SK-MEL-5 (cell line): ENCODE measurements at regions not wholly inside any gene's neighbourhood (a gene's known extent, or its start where the extent isn't known, plus 50 kb on each side); places are given as distances from the start of the nearest gene placed in this dataset.

Experiments
- DNase-seq: peaks from one replicate; pipeline ENCODE4 v3.0.0-alpha.2; 2016; ENCODE audit warnings: low read depth, low spot score
- in situ Hi-C: cut with HindIII; loops from 2 replicates; pipeline ENCODE4 v1.10.0; 2016; ENCODE audit warnings: low sequenced_read_pairs, high pct_unique_total_duplicates, low pct_unique_long_range_greater_than_20kb

- in situ Hi-C loops = no loop called here
- no peak for DNase-seq
Observed at GRCh38 chr3:72116226-72116625, 331.3 kb upstream of the PROK2 start.

- no peak for DNase-seq
- in situ Hi-C loops = no loop called here
Observed at GRCh38 chr3:72115307-72115706, 330.4 kb upstream of the PROK2 start.

- in situ Hi-C loops = no loop called here
- no peak for DNase-seq
Observed at GRCh38 chr3:72114773-72115172, 329.8 kb upstream of the PROK2 start.

- no peak for DNase-seq
- in situ Hi-C loops = no loop called here
Observed at GRCh38 chr3:72113964-72114363, 329.0 kb upstream of the PROK2 start.

- DNase-seq = no peak
- in situ Hi-C loops = no loop called here
Observed at GRCh38 chr3:72113564-72113963, 328.6 kb upstream of the PROK2 start.

GRCh38 chr3:72112435-72112834 is 327.5 kb upstream of the PROK2 start:
- no peak for DNase-seq
- in situ Hi-C loops = no loop called here

- in situ Hi-C loops = no loop called here
- DNase-seq = no peak
Observed at GRCh38 chr3:72111265-72112205, 326.6 kb upstream of the PROK2 start.

- in situ Hi-C loops = no loop called here
Observed at GRCh38 chr3:72109327-72110259, 324.6 kb upstream of the PROK2 start.

GRCh38 chr3:72105306-72105705 is 320.4 kb upstream of the PROK2 start:
- DNase-seq = no peak
- in situ Hi-C loops = no loop called here

More at GRCh38 chr3:72109327-72110259, 324.6 kb upstream of the PROK2 start:
- DNase-seq = no peak

GRCh38 chr3:72102112-72102616 is 317.2 kb upstream of the PROK2 start:
- DNase-seq = no peak
- in situ Hi-C loops = no loop called here

GRCh38 chr3:72101494-72101893 is 316.5 kb upstream of the PROK2 start:
- no peak for DNase-seq
- in situ Hi-C loops = no loop called here

- DNase-seq = peak; percentile 35
- in situ Hi-C loops = no loop called here
Observed at GRCh38 chr3:72100601-72101187, 315.7 kb upstream of the PROK2 start.

- in situ Hi-C loops = no loop called here
Observed at GRCh38 chr3:72100080-72100511, 315.1 kb upstream of the PROK2 start.

GRCh38 chr3:72099326-72100079 is 314.6 kb upstream of the PROK2 start:
- in situ Hi-C loops = no loop called here
- no peak for DNase-seq

More at GRCh38 chr3:72100080-72100511, 315.1 kb upstream of the PROK2 start:
- no peak for DNase-seq

- in situ Hi-C loops = no loop called here
- DNase-seq = no peak
Observed at GRCh38 chr3:72097053-72097452, 312.1 kb upstream of the PROK2 start.

GRCh38 chr3:72095521-72095920 is 310.6 kb upstream of the PROK2 start:
- DNase-seq = no peak

GRCh38 chr3:72093992-72094334 is 309.0 kb upstream of the PROK2 start:
- DNase-seq = no peak
- in situ Hi-C loops = no loop called here

More at GRCh38 chr3:72095521-72095920, 310.6 kb upstream of the PROK2 start:
- in situ Hi-C loops = no loop called here
